ENCODE measurements at regions not wholly inside any gene's neighbourhood (a gene's known extent, or its start where the extent isn't known, plus 50 kb on each side); places are given as distances from the start of the nearest gene placed in this dataset.

- DNase-seq (ENCODE audit: low read depth, low spot score) = no peak
- Histone ChIP-seq H3K4me1 (ENCODE audit: insufficient read depth, insufficient read length) (no peaks in the 10 kb centered on the region), H3K27me3 (ENCODE audit: insufficient read depth, insufficient read length) (no peaks in the 10 kb centered on the region), H3K4me3 (ENCODE audit: insufficient read length, low read depth) (no peak overlapping the region), H3K9ac (ENCODE audit: insufficient read length, low read depth) (no peak overlapping the region), H3K36me3 (ENCODE audit: insufficient read depth, insufficient read length, low read length) (no peaks in the 10 kb centered on the region), H3K9me3 (ENCODE audit: insufficient read depth, low read length) (no peaks in the 10 kb centered on the region)
- TF ChIP-seq ZNF274 (IDR thresholded peaks at IDR 0.05; ENCODE audit: low read depth, low read length) = no peak
- no peak for TF ChIP-seq SUZ12 (IDR thresholded peaks at IDR 0.05; ENCODE audit: extremely low read depth, insufficient read depth, insufficient read length)
- TF ChIP-seq YY1 (IDR thresholded peaks at IDR 0.05; ENCODE audit: insufficient read depth, insufficient read length) = no peak
Measured at GRCh38 chr2:13046557-13047165, 329.9 kb downstream of the TRIB2 start.

GRCh38 chr2:13050764-13051163 is 334.0 kb downstream of the TRIB2 start:
- no peaks in the 10 kb centered on the region for H3K27me3 ChIP-seq (ENCODE audit: insufficient read depth, insufficient read length)
- H3K9me3 ChIP-seq (ENCODE audit: insufficient read depth, low read length) = no peaks in the 10 kb centered on the region
- no peak for DNase-seq (ENCODE audit: low read depth, low spot score)
- H3K36me3 ChIP-seq (ENCODE audit: insufficient read depth, insufficient read length, low read length) = no peaks in the 10 kb centered on the region
- H3K9ac ChIP-seq (ENCODE audit: insufficient read length, low read depth) = no peak overlapping the region
- H3K4me1 ChIP-seq (ENCODE audit: insufficient read depth, insufficient read length) = no peaks in the 10 kb centered on the region
- H3K4me3 ChIP-seq (ENCODE audit: insufficient read length, low read depth) = no peak overlapping the region
- TF ChIP-seq SUZ12 (IDR thresholded peaks at IDR 0.05; ENCODE audit: extremely low read depth, insufficient read depth, insufficient read length) = no peak
- TF ChIP-seq ZNF274 (IDR thresholded peaks at IDR 0.05; ENCODE audit: low read depth, low read length) = no peak
- no peak for TF ChIP-seq YY1 (IDR thresholded peaks at IDR 0.05; ENCODE audit: insufficient read depth, insufficient read length)

- no peak for DNase-seq (ENCODE audit: low read depth, low spot score)
- no peaks in the 10 kb centered on the region for H3K4me1 ChIP-seq (ENCODE audit: insufficient read depth, insufficient read length)
- H3K9ac ChIP-seq (ENCODE audit: insufficient read length, low read depth) = no peak overlapping the region
- no peaks in the 10 kb centered on the region for H3K9me3 ChIP-seq (ENCODE audit: insufficient read depth, low read length)
- no peaks in the 10 kb centered on the region for H3K36me3 ChIP-seq (ENCODE audit: insufficient read depth, insufficient read length, low read length)
- no peak overlapping the region for H3K4me3 ChIP-seq (ENCODE audit: insufficient read length, low read depth)
- TF ChIP-seq ZNF274 (IDR thresholded peaks at IDR 0.05; ENCODE audit: low read depth, low read length) (no peak), YY1 (IDR thresholded peaks at IDR 0.05; ENCODE audit: insufficient read depth, insufficient read length) (no peak), SUZ12 (IDR thresholded peaks at IDR 0.05; ENCODE audit: extremely low read depth, insufficient read depth, insufficient read length) (no peak)
- no peaks in the 10 kb centered on the region for H3K27me3 ChIP-seq (ENCODE audit: insufficient read depth, insufficient read length)
Measured at GRCh38 chr2:13052547-13052946, 335.8 kb downstream of the TRIB2 start.

DNA sequence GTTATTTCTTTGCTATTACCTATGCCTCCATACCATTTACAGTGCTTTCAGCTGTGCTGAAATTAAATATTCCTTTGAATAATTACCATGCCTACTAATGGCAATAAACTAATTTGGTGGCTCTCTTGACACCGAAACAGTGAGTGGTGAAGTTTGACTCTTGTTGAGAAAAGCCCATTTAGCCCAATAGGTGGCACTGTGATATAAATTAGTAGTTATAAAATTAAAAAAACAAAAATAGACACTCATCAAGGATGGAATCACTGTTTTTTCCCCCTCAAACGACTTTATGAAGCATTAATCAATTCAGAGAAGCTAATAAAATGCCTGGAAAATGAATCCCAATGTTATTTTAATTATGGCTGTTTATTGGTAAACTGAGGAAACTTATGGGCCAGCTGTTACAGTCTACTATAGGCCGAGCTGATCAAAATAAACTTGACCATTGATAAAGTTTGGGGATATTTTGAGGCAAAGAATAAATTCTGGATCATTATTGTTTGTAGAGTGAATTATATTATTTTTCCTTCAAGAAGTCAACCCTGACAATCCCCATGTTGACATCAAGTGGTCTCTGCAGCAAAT is 339.6 kb downstream of the TRIB2 start:
- no peaks in the 10 kb centered on the region for H3K9me3 ChIP-seq (ENCODE audit: insufficient read depth, low read length)
- H3K9ac ChIP-seq (ENCODE audit: insufficient read length, low read depth) = no peak overlapping the region
- H3K4me3 ChIP-seq (ENCODE audit: insufficient read length, low read depth) = no peak overlapping the region
- H3K36me3 ChIP-seq (ENCODE audit: insufficient read depth, insufficient read length, low read length) = no peaks in the 10 kb centered on the region
- H3K27me3 ChIP-seq (ENCODE audit: insufficient read depth, insufficient read length) = no peaks in the 10 kb centered on the region
- no peaks in the 10 kb centered on the region for H3K4me1 ChIP-seq (ENCODE audit: insufficient read depth, insufficient read length)
- DNase-seq (ENCODE audit: low read depth, low spot score) = peak; percentile 5
- TF ChIP-seq YY1 (IDR thresholded peaks at IDR 0.05; ENCODE audit: insufficient read depth, insufficient read length) = no peak
- TF ChIP-seq ZNF274 (IDR thresholded peaks at IDR 0.05; ENCODE audit: low read depth, low read length) = no peak
- TF ChIP-seq SUZ12 (IDR thresholded peaks at IDR 0.05; ENCODE audit: extremely low read depth, insufficient read depth, insufficient read length) = no peak

DNA sequence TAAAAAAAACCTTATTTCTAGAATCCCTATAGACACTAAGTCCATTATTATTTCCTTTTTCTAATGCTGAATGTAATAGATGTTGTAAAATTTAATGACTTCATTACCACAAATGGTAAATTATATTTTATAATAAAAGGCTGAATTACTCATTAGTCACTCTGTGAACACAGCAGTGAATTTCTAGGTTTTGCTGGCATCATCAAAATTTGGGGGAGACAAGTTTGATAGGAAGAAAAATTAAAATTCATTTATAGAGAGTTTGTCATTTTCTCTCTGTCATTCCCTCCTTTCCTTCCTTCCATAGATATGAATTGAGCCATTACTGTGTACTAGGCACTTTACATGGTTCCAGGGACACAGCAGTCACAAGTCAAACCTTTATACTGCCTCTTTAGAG is 340.9 kb downstream of the TRIB2 start:
- Histone ChIP-seq H3K9me3 (ENCODE audit: insufficient read depth, low read length) (no peaks in the 10 kb centered on the region), H3K4me1 (ENCODE audit: insufficient read depth, insufficient read length) (no peaks in the 10 kb centered on the region), H3K9ac (ENCODE audit: insufficient read length, low read depth) (no peak overlapping the region), H3K36me3 (ENCODE audit: insufficient read depth, insufficient read length, low read length) (no peaks in the 10 kb centered on the region), H3K4me3 (ENCODE audit: insufficient read length, low read depth) (no peak overlapping the region), H3K27me3 (ENCODE audit: insufficient read depth, insufficient read length) (no peaks in the 10 kb centered on the region)
- no peak for DNase-seq (ENCODE audit: low read depth, low spot score)
- TF ChIP-seq SUZ12 (IDR thresholded peaks at IDR 0.05; ENCODE audit: extremely low read depth, insufficient read depth, insufficient read length) = no peak
- no peak for TF ChIP-seq ZNF274 (IDR thresholded peaks at IDR 0.05; ENCODE audit: low read depth, low read length)
- TF ChIP-seq YY1 (IDR thresholded peaks at IDR 0.05; ENCODE audit: insufficient read depth, insufficient read length) = no peak

DNA sequence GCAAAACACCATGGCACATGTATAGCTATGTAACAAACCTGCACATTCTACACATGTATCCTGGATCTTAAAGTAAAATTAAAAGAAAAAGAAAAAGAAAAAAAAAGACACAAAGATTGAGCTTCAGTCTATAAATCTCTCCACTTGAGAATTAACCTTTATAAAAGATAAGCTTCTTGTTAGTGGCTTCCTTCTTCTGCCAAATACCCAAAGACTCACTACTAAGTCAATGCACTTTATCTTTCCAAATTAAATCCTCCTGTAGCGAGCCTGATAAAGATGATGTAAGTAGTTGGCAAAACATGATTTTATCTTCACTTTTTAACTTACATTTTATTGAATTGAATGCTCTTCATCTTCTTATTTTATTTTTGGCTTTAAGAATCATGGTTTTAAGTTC is 349.9 kb downstream of the TRIB2 start:
- Histone ChIP-seq H3K36me3 (ENCODE audit: insufficient read depth, insufficient read length, low read length) (no peaks in the 10 kb centered on the region), H3K4me1 (ENCODE audit: insufficient read depth, insufficient read length) (no peaks in the 10 kb centered on the region), H3K4me3 (ENCODE audit: insufficient read length, low read depth) (no peak overlapping the region), H3K9me3 (ENCODE audit: insufficient read depth, low read length) (no peaks in the 10 kb centered on the region), H3K27me3 (ENCODE audit: insufficient read depth, insufficient read length) (no peaks in the 10 kb centered on the region), H3K9ac (ENCODE audit: insufficient read length, low read depth) (no peak overlapping the region)
- no peak for TF ChIP-seq SUZ12 (IDR thresholded peaks at IDR 0.05; ENCODE audit: extremely low read depth, insufficient read depth, insufficient read length)
- TF ChIP-seq YY1 (IDR thresholded peaks at IDR 0.05; ENCODE audit: insufficient read depth, insufficient read length) = no peak
- TF ChIP-seq ZNF274 (IDR thresholded peaks at IDR 0.05; ENCODE audit: low read depth, low read length) = no peak
- DNase-seq (ENCODE audit: low read depth, low spot score) = no peak

- Histone ChIP-seq H3K9me3 (ENCODE audit: insufficient read depth, low read length) (no peaks in the 10 kb centered on the region), H3K4me1 (ENCODE audit: insufficient read depth, insufficient read length) (no peaks in the 10 kb centered on the region), H3K9ac (ENCODE audit: insufficient read length, low read depth) (no peak overlapping the region), H3K36me3 (ENCODE audit: insufficient read depth, insufficient read length, low read length) (no peaks in the 10 kb centered on the region), H3K4me3 (ENCODE audit: insufficient read length, low read depth) (no peak overlapping the region), H3K27me3 (ENCODE audit: insufficient read depth, insufficient read length) (no peaks in the 10 kb centered on the region)
- TF ChIP-seq SUZ12 (IDR thresholded peaks at IDR 0.05; ENCODE audit: extremely low read depth, insufficient read depth, insufficient read length) = no peak
- TF ChIP-seq ZNF274 (IDR thresholded peaks at IDR 0.05; ENCODE audit: low read depth, low read length) = no peak
- no peak for TF ChIP-seq YY1 (IDR thresholded peaks at IDR 0.05; ENCODE audit: insufficient read depth, insufficient read length)
- no peak for DNase-seq (ENCODE audit: low read depth, low spot score)
Measured at GRCh38 chr2:13067508-13067907, 350.8 kb downstream of the TRIB2 start.

Measured in NT2/D1 (cell line).